ENCODE measurements at regions not wholly inside any gene's neighbourhood (a gene's known extent, or its start where the extent isn't known, plus 50 kb on each side); places are given as distances from the start of the nearest gene placed in this dataset.

DNA sequence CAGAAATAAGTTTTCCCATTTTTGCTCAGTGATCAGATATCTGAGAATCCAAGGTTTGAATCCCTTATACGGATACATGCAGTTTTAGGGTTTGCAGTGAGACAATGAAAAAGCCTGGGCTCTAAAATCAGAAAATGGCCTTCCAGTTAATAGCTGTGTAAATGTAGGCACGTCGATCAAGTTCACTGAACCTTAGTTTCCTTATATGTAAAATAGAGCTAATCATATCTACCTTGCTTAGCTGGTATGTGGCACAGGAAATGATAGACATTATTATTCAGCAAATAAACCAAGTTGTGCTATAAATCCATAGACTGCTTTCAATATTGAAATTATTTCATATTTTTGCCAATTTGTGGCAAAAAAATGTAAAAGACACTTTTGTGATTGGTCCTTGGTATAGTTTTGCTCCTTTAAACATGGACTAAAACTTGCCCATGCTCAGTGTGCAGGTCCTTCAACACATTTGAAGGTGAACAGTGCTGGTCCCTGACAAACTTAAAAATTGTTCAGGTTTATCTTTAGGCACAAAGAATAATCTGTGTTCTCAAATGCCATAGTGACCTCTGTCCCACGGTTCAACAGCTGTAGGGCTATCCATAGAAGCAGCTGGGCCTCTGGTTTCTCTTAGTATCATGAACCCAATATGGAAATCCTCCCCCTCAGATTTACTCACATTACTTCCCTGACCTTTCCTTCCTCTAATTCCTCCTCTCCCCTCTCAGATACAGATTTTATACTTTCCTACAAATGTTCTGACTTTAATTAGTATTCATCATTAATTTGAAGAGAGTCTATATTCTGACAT lies 51.0 kb downstream of the CCDC54 start:
- intact Hi-C loops (cut with micrococcal nuclease), result loop anchor here (10.0 kb wide), 1 partner anchor 317 kb away; no protein-coding TSS in a partner anchor

DNA sequence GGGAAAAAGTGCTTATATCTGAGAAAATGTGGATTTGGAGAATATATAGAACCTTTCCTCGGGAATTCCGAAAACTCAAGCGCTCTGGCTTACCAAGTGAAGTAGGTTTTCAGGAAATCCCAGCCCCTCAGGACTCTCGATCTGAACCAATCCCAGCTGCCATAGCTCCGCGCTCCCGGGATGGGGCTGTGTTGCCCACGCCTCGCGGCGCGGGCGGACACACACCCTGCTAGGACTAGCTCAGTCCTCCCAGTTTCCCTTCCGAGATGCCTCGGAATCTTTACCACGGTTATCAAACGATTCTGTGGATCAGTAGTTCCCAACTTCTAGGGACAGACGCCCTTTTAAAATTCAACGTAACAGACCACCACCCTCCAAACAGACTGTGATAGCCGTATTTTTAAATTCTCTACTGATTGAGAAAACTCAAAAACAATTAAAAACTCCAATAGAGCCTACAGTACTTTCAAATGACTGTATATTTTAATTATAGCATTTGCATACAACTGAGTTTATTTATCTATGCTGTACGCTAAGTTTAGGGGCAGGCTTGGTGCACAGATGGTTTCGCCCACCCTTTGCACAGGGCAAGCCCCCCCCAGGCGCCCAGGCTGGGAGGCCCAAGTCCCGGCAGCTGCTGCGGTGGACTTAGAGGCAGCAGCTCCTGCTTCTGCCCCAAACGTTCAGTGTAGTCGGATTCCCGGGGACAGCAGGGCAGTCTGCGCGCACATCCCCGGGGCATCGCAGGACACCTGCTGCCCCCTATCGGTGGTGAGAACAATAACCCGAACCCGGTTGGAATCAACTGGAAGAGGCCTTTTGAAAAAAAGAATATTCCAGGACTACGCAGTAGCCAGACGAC lies 52.3 kb downstream of the CCDC54 start:
- intact Hi-C loops (cut with micrococcal nuclease), result loop anchor here (1.0 to 10.0 kb wide), 8 partner anchors 8 to 1045 kb away; no protein-coding TSS in a partner anchor

DNA sequence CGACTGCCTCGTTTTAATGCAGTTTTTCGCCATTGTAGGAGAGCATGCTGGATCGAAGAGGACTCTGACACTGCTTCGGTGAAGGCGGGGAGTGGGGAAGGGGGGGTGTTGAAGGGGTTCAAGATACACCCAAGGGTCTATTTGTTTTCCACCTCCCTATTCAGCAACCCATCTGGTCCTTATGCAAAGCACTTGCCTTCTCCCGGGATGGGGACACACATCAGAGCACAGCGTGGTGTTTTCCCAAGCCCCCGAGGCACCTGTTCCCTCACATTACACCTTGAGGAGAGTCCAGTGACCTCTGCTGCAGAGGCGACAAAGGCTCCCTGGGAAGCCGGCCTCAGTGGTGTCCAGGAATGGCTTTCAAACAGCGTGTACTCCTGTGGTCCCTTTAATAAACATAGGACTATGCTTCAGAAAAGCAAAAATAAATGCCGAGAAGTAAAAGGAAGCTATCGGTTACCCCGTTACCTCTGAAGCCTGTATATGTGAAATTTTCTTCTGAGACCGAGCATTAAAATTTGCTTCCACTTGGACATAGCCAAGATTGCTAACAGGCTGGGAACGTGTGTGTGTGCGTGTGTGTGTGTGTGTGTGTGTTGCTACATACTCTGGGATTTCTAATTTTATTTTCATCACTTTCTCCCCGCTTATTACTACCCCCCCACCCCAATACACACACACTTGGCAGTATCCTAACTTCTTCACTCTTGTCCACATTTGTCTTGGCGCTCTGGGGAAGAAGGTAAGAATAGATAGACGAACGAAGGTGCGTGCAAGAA lies 53.2 kb downstream of the CCDC54 start:
- intact Hi-C loops (cut with micrococcal nuclease), result loop anchor here (1.0 to 10.0 kb wide), 7 partner anchors 9 to 1044 kb away; no protein-coding TSS in a partner anchor

GRCh38 chr3:107430996-107431245 lies 53.7 kb downstream of the CCDC54 start:
- intact Hi-C loops (cut with micrococcal nuclease), result loop anchor here (1.0 to 10.0 kb wide), 8 partner anchors 10 to 1044 kb away; partner anchors contain the start of gene BBX

DNA sequence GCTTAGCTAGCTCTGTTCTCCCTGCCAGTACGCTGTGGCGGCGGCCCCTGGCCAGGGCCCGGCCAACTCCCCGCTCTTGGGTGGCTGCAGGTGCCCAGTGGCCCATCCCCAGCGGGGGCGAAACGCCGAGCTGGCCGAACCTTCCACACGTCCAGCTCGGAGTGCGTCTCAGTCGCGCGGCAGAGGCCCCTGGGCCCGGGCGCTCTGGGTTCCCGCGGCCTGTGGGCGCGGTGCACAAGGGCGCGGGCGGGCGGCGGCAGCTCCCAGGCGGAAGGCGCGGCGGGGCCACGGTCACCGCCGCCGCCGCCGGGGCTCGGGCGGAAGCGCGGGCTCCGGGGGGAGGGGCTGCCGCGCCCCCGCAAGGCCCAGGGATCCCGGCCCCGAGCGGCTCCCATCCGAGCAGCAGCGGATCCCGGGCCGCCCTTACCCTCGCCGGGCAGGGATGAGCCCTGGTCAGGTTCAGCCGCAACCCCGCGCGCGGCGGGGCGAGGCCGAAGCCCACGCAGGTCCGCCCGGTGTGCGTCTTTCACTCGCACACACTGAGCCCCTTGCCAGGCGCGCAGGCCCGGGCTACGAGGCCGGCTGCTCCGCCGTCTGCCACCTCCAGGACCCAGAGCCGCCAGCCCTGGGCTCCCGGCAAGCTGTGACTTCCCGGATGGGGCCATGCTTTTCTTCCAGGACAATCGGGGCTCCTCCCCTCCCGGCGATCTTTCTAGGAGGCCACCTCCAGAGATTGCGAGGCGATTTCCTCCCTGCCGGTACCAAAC lies 54.2 kb downstream of the CCDC54 start:
- intact Hi-C loops (cut with micrococcal nuclease), result loop anchor here (1.0 to 10.0 kb wide), 5 partner anchors 91 to 1043 kb away; partner anchors contain the start of gene BBX

DNA sequence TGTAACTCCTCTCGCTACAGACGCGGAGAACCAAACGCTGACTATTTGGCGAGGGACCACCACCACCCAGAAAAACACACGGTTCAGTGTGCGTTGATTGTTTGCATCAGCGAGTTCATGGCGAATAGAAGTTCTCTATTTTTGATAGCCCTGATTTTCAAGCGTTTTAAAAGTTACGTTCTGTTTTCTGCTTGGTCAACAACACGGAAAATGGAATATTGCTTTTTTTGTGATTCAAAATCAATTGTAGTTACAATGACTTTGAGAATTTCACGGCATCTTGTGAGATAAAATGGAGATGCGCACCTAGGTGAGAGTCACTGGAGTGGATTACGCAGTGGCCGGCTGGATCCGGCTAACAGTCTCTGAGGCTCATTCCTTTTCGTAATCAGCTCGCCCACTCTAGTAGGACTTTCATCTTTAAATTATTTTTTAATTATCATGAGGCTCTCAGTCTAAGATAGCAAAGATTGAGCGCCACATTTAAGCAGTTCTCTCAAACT lies 54.8 kb downstream of the CCDC54 start:
- intact Hi-C loops (cut with micrococcal nuclease), result loop anchor here (5.0 to 10.0 kb wide), 3 partner anchors 493 to 1043 kb away; no protein-coding TSS in a partner anchor

DNA sequence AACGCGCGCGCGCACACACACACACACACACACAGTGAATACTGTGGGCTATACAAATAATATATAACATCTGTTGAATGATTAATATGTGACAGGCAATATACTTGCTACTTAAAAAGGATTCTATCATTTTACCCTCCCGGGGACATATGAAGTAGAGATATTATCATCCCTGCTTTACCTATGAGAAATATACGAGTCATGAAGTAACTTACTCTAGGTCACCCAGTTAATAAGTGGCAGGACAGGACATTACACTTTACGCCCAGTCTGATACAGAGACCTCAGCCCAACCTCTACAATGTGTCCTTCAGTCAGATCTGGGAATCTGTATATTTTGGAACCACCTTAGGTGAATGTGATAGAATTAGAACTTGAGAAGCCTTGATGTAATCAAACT lies 55.4 kb downstream of the CCDC54 start:
- intact Hi-C loops (cut with micrococcal nuclease), result loop anchor here (5.0 to 10.0 kb wide), 3 partner anchors 492 to 1042 kb away; no protein-coding TSS in a partner anchor

DNA sequence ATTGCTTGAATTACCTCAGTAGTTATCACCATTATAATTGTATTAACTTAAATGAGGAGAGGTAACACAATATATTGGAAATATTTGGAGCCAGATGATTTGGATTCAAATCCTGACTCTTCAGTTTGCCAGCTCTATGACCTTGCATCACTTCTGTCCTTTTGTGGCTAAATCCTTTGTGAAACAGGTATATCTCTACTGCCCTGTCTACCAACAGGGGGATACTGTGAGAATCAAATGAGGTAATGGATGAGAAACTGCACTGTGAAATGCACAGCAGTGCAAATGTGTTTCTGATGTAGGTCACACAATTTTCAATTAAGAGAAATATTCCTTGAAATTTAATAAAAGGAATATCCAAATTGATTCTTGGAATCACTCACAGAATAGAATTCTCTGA lies 58.8 kb downstream of the CCDC54 start:
- intact Hi-C loops (cut with micrococcal nuclease), result loop anchor here (10.0 kb wide), 2 partner anchors 489 to 1039 kb away; no protein-coding TSS in a partner anchor

DNA sequence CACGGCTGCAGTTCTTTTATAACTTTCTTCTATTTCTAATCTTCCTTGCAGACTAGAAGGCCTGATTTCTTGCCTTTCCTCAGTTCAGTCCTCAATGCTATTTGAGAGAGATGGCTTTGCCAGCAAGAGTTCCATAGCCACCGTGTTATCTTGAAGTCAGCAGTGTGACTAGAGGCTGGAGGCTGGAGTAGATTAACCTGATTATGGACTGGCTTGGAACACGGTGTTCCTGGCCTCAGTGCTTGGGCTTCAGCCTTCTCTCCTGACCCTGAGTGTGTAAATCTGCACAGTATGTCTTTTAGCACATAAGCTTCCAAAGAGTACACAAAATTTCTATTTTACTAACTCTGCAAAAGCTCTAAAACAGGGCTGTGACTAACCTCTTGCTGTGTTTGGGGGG lies 61.4 kb downstream of the CCDC54 start:
- intact Hi-C loops (cut with micrococcal nuclease), result loop anchor here (10.0 kb wide), 2 partner anchors 486 to 1036 kb away; no protein-coding TSS in a partner anchor

DNA sequence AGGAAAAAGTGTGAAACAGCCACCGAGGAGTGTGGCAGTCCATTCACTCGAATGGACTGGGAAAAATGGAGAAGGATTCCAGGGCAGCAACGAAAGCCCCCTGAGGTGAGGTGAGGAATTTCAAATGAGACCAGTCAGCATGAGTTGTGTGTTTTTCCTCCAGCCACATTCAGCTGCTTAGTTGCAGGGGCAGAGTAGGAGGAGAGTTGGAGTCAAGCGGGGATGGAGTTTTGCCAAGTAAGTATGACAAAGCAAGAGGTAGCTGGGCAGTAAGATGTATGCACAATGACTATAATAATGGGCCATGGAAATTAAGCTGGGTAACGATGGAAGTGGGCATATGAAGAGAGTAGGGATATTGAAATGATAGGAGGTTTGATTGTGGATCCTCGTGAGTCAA lies 64.4 kb downstream of the CCDC54 start:
- intact Hi-C loops (cut with micrococcal nuclease), result no loop called here

DNA sequence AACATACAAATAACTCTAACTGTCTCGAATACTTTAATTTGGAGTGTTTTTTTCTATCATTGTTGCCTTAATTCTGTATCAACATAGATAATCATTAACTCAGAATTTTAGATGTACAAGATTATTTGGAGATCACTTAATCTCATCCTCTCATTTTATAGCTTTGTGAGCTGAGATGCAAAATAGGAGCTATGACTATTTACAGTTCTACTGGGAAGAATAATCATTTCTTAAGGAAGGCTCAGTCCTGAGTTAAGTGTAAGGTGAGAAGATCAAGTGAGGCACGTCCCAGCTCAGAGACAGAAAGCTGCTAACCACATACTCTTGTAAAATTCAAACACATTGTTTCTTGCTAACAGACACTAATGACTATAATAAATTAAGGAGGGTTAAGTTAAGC lies 66.2 kb downstream of the CCDC54 start:
- intact Hi-C loops (cut with micrococcal nuclease), result no loop called here

GRCh38 chr3:107446706-107447105 lies 69.5 kb downstream of the CCDC54 start:
- intact Hi-C loops (cut with micrococcal nuclease), result no loop called here

GRCh38 chr3:107450254-107450893 lies 72.4 kb upstream of the BBX start:
- intact Hi-C loops (cut with micrococcal nuclease), result no loop called here

GRCh38 chr3:107452436-107452835 lies 70.3 kb upstream of the BBX start:
- intact Hi-C loops (cut with micrococcal nuclease), result no loop called here

- intact Hi-C loops (cut with micrococcal nuclease), result no loop called here
These were observed 69.3 kb upstream of the BBX start for GRCh38 chr3:107453504-107453903.

GRCh38 chr3:107455621-107456020 lies 67.1 kb upstream of the BBX start:
- intact Hi-C loops (cut with micrococcal nuclease), result no loop called here

DNA sequence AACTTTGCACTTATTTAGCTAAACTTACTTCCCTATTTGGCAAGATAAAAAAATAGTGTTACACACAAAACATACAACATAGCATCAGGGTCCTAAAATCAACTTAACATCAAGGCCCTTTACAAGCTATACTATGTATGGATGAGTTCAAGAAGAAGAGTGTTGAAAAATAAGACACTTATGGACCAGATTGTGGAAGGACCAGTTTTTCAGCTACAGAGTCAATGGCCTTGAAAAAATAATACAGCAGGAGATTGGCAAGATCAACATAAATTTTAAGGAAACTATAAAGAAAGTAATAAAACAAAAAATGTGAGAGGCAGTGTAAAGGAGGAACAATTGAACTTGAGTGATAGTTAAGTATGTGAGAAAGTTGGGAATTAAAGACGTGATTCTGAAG lies 66.3 kb upstream of the BBX start:
- intact Hi-C loops (cut with micrococcal nuclease), result no loop called here

GRCh38 chr3:107458871-107459270 lies 63.9 kb upstream of the BBX start:
- intact Hi-C loops (cut with micrococcal nuclease), result no loop called here

GRCh38 chr3:107461721-107462120 lies 61.0 kb upstream of the BBX start:
- intact Hi-C loops (cut with micrococcal nuclease), result no loop called here

DNA sequence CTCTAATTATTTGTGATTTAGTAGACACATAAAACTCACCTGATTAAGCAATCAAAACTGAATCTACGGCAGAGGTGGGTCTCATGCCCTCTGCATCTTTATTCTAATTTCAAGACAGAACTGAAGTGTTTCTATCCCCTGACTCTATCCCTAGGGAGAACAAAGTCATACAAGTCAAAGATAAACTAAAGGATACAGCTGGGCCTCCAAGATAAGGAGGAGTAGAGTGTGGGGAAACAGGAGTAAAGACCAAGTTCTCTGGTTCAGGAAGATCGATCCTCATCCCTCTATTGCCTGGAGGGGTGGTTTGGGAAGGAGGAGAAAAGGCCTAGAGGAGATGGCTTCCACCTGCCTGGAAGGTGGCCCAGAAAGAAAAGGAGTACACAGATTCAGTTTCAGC lies 58.7 kb upstream of the BBX start:
- intact Hi-C loops (cut with micrococcal nuclease), result no loop called here

Data from T-helper 1 cell treated with Interleukin-12 subunit alpha and Interleukin-12 subunit beta and Interleukin-4 antibody, amounts not matched to agents 30 ng/mL and 1 ng/mL, for 36 hours (primary cell).